CD14-positive monocyte (primary cell): ENCODE measurements at regions not wholly inside any gene's neighbourhood (a gene's known extent, or its start where the extent isn't known, plus 50 kb on each side); places are given as distances from the start of the nearest gene placed in this dataset.

Experiments
- DNase-seq, 3 donors: peaks; one replicate each; pipeline ENCODE4 v3.0.0-alpha.2; 2011 to 2022
- H2AFZ ChIP-seq: 2 replicates; pipeline ENCODE4 v1.6.0; 2012; ENCODE audit warnings: mild to moderate bottlenecking, low read depth, low read length, inconsistent platforms; ENCODE audit not compliant: insufficient read depth, poor library complexity, severe bottlenecking
- H3K27ac ChIP-seq, 2 donors: 1 replicate in 1 of 2; 2 replicates in 1 of 2; pipeline ENCODE4 v1.5.1; 2012 to 2013; ENCODE audit warnings: low read length in 2 of 2, control low read depth in 1 of 2, inconsistent platforms in 1 of 2, low read depth in 1 of 2, mild to moderate bottlenecking in 1 of 2
- H3K27me3 ChIP-seq, 2 donors: one replicate each; pipeline versions ENCODE4 v1.6.0 to v1.6.1; 2011 to 2013; ENCODE audit warnings: low read length in 2 of 2; ENCODE audit not compliant: control insufficient read depth in 2 of 2, insufficient read depth in 2 of 2
- H3K36me3 ChIP-seq, 2 donors: replicated peaks in 1 of 2; 1 replicate in 1 of 2; 2 replicates in 1 of 2; pipeline versions ENCODE4 v1.5.1 to v1.6.1; 2012 to 2013; ENCODE audit warnings: low read length in 2 of 2, control low read depth in 1 of 2, inconsistent platforms in 1 of 2, mild to moderate bottlenecking in 1 of 2; ENCODE audit not compliant: insufficient read depth in 2 of 2, control insufficient read depth in 1 of 2
- H3K4me1 ChIP-seq, 2 donors: 1 replicate in 1 of 2; 2 replicates in 1 of 2; pipeline versions ENCODE4 v1.5.1 to v1.6.1; 2012 to 2013; ENCODE audit warnings: low read length in 2 of 2, control low read depth in 1 of 2, inconsistent platforms in 1 of 2, mild to moderate bottlenecking in 1 of 2, moderate library complexity in 1 of 2; ENCODE audit not compliant: insufficient read depth in 2 of 2, control insufficient read depth in 1 of 2
- H3K4me2 ChIP-seq: replicated peaks from 2 replicates; pipeline ENCODE3; 2012; ENCODE audit warnings: low read length, moderate library complexity, mild to moderate bottlenecking; ENCODE audit not compliant: poor library complexity, severe bottlenecking; ENCODE audit errors: extremely low read depth
- H3K4me3 ChIP-seq, 3 experiments: fragments of 200-600 bp in 1 of 3; sonication (generic) in 1 of 3; replicated peaks in 1 of 3; 1 replicate in 2 of 3; 2 replicates in 1 of 3; pipeline ENCODE4 v1.5.1; 2011 to 2013; ENCODE audit warnings: low read length in 3 of 3, mild to moderate bottlenecking in 3 of 3, control low read depth in 2 of 3, low read depth in 2 of 3, inconsistent platforms in 1 of 3, moderate library complexity in 1 of 3
- H3K79me2 ChIP-seq: 2 replicates; pipeline ENCODE4 v1.6.0; 2012; ENCODE audit warnings: mild to moderate bottlenecking, control low read depth, inconsistent platforms, low read length, moderate library complexity; ENCODE audit not compliant: insufficient read depth
- H3K9ac ChIP-seq: 2 replicates; pipeline ENCODE4 v1.6.0; 2017; ENCODE audit warnings: low read length, mild to moderate bottlenecking; ENCODE audit not compliant: insufficient read depth, poor library complexity, severe bottlenecking
- H3K9me3 ChIP-seq, 2 donors: replicated peaks in 1 of 2; 1 replicate in 1 of 2; 2 replicates in 1 of 2; pipeline versions ENCODE4 v1.5.1 to v1.6.1; 2012 to 2013; ENCODE audit warnings: low read length in 2 of 2, control low read depth in 1 of 2; ENCODE audit not compliant: control insufficient read depth in 1 of 2, insufficient read depth in 1 of 2
- H4K20me1 ChIP-seq: 2 replicates; pipeline ENCODE4 v1.6.0; 2012; ENCODE audit warnings: mild to moderate bottlenecking, low read length, control low read depth, moderate library complexity; ENCODE audit not compliant: insufficient read depth
- H3K27ac Mint-ChIP-seq, 7 donors: one replicate each; pipeline ENCODE4 v1.8.0; 2020; ENCODE audit warnings: mild to moderate bottlenecking in 7 of 7, mixed read lengths in 7 of 7, moderate library complexity in 6 of 7, inconsistent platforms in 2 of 7
- H3K27me3 Mint-ChIP-seq, 3 donors: one replicate each; pipeline ENCODE4 v1.8.0; 2021 to 2022; ENCODE audit warnings: low read depth in 3 of 3, mild to moderate bottlenecking in 3 of 3, mixed read lengths in 3 of 3, moderate library complexity in 3 of 3, inconsistent platforms in 1 of 3
- H3K36me3 Mint-ChIP-seq, 2 donors: one replicate each; pipeline ENCODE4 v1.8.0; 2020; ENCODE audit warnings: mixed read lengths in 2 of 2, inconsistent platforms in 1 of 2, mild to moderate bottlenecking in 1 of 2
- H3K4me1 Mint-ChIP-seq: one replicate; pipeline ENCODE4 v1.8.0; 2020; ENCODE audit warnings: mild to moderate bottlenecking, mixed read lengths
- H3K4me3 Mint-ChIP-seq, 2 donors: one replicate each; pipeline ENCODE4 v1.8.0; 2020; ENCODE audit warnings: mild to moderate bottlenecking in 2 of 2, mixed read lengths in 2 of 2, moderate library complexity in 1 of 2
- H3K9me3 Mint-ChIP-seq, 7 donors: one replicate each; pipeline ENCODE4 v1.8.0; 2020 to 2022; ENCODE audit warnings: mixed read lengths in 7 of 7, mild to moderate bottlenecking in 6 of 7, moderate library complexity in 6 of 7, inconsistent platforms in 2 of 7
- CTCF ChIP-seq: fragments of 200-600 bp; IDR thresholded peaks from one replicate; pipeline ENCODE4 v1.8.0; 2022; ENCODE audit warnings: antibody characterized with exemption, mild to moderate bottlenecking
- WGBS: methylation state at CpG from one replicate; pipeline ENCODE4 v1.1.5; 2013; ENCODE audit warnings: missing lambda C conversion rate; ENCODE audit not compliant: insufficient coverage; 5-methylcytosine and 5-hydroxymethylcytosine counted together
- intact Hi-C, 2 donors: fragments of 100-400 bp; cut with micrococcal nuclease; formaldehyde crosslinking; loops; one replicate each; pipeline versions ENCODE4 v1.15.0 to v1.15.1; 2023

DNA sequence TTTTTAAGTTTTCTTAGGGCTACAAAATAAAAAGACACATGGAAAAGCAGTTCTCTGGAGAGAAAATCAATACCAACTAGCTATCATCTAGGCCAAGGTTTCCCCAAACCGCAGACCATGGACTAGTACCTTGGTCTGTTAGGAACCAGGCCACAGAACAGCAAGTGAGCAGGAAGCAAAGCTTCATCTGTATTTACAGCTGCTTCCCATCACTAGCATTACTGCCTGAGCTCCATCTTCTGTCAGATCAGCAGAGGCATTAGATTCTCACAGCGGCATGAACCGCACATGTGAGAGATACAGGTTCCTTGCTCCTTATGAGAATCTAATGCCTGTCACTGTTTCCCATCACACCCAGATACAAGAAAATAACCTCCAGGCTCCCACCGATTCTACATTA, 1907.6 kb upstream of the ACO1 start:
- H4K20me1 ChIP-seq = no peaks in the 10 kb centered on the region
- no peaks in the 10 kb centered on the region for H3K9me3 ChIP-seq
- H3K36me3 ChIP-seq = no peaks in the 10 kb centered on the region
- no peaks in the 10 kb centered on the region for H3K27me3 ChIP-seq
- Mint-ChIP-seq H3K36me3 (no peaks in the 10 kb centered on the region), H3K4me3 (no peak overlapping the region), H3K4me1 (no peaks in the 10 kb centered on the region), H3K9me3 (peaks cover 0 to 10% (median 0%) of the 10 kb centered on the region in 7 donors), H3K27ac (no peak overlapping the region), H3K27me3 (no peaks in the 10 kb centered on the region)
- H2AFZ ChIP-seq = no peak overlapping the region
- no peaks in the 10 kb centered on the region for H3K79me2 ChIP-seq
- no peak overlapping the region for H3K4me3 ChIP-seq
- no peaks in the 10 kb centered on the region for H3K4me1 ChIP-seq
- H3K9ac ChIP-seq = no peak overlapping the region
- no peak for TF ChIP-seq CTCF
- intact Hi-C loops = no loop called here
- H3K27ac ChIP-seq = no peak overlapping the region
- H3K4me2 ChIP-seq = no peak overlapping the region
- 76% methylated on average over 3 of the region's 4 CpGs for WGBS
- DNase-seq = no peak

DNA sequence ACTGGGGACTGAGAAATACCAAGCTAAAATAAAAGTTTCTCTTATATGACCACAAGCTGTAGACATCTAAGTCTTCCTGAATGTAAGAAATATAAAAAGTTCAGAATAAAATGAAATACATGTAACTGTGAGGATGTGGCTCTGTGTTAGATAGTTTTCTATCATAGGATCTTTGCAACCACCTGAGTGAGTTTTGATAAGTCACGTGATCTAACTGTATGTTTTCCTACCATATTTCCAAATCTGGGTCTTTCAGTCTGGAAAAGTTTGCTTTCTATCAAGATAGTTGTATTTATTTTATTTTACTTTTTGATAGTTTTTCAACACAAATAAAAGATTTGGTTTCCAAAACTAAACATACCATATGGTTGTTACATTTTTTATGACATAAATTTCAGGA, 1905.8 kb upstream of the ACO1 start:
- Histone ChIP-seq H3K9ac (no peak overlapping the region), H3K9me3 (no peaks in the 10 kb centered on the region), H3K4me3 (no peak overlapping the region), H3K27me3 (no peaks in the 10 kb centered on the region), H3K79me2 (no peaks in the 10 kb centered on the region), H3K27ac (no peak overlapping the region), H3K4me1 (no peaks in the 10 kb centered on the region), H4K20me1 (no peaks in the 10 kb centered on the region), H3K36me3 (no peaks in the 10 kb centered on the region), H2AFZ (no peak overlapping the region), H3K4me2 (no peak overlapping the region)
- Mint-ChIP-seq H3K9me3 (peaks cover 0 to 8% (median 0%) of the 10 kb centered on the region in 7 donors), H3K4me1 (no peaks in the 10 kb centered on the region), H3K36me3 (no peaks in the 10 kb centered on the region), H3K27ac (no peak overlapping the region), H3K4me3 (no peak overlapping the region), H3K27me3 (no peaks in the 10 kb centered on the region)
- no CpG with 5 or more reads among the region's 1 CpG for WGBS
- intact Hi-C loops = no loop called here
- no peak for TF ChIP-seq CTCF
- DNase-seq = no peak
